H9 (cell line): ENCODE measurements at regions not wholly inside any gene's neighbourhood (a gene's known extent, or its start where the extent isn't known, plus 50 kb on each side); places are given as distances from the start of the nearest gene placed in this dataset.

Experiments
- DNase-seq: peaks from one replicate; pipeline ENCODE4 v3.0.0-alpha.2; 2017
- H2AFZ ChIP-seq: one replicate; pipeline ENCODE4 v1.6.1; 2013; ENCODE audit warnings: mild to moderate bottlenecking, low read length, control low read depth, moderate library complexity
- H2AK5ac ChIP-seq: 2 replicates; pipeline ENCODE4 v1.6.1; 2013; ENCODE audit warnings: low read length, control low read depth, mixed read lengths; ENCODE audit not compliant: insufficient read length
- H2BK120ac ChIP-seq: one replicate; pipeline ENCODE4 v1.6.1; 2013; ENCODE audit warnings: low read depth, mild to moderate bottlenecking, low read length, control low read depth, inconsistent platforms; ENCODE audit not compliant: poor library complexity, severe bottlenecking
- H2BK12ac ChIP-seq: 2 replicates; pipeline ENCODE4 v1.6.1; 2013; ENCODE audit warnings: low read length, control low read depth, mixed read lengths, low read depth; ENCODE audit not compliant: insufficient read length
- H2BK15ac ChIP-seq: 2 replicates; pipeline ENCODE4 v1.6.1; 2013; ENCODE audit warnings: low read depth, low read length, control low read depth
- H2BK20ac ChIP-seq: one replicate; pipeline ENCODE4 v1.6.1; 2013; ENCODE audit warnings: low read depth, mild to moderate bottlenecking, low read length, control low read depth, inconsistent platforms; ENCODE audit not compliant: poor library complexity, severe bottlenecking
- H2BK5ac ChIP-seq: 2 replicates; pipeline ENCODE4 v1.6.1; 2013; ENCODE audit warnings: low read length, control low read depth, mixed read lengths; ENCODE audit not compliant: insufficient read length
- H3K14ac ChIP-seq: 2 replicates; pipeline ENCODE4 v1.6.1; 2013; ENCODE audit warnings: low read length, control low read depth; ENCODE audit not compliant: insufficient read depth
- H3K18ac ChIP-seq: 2 replicates; pipeline ENCODE4 v1.6.1; 2013; ENCODE audit warnings: low read depth, mild to moderate bottlenecking, mixed read lengths, low read length, control low read depth; ENCODE audit not compliant: insufficient read length
- H3K23ac ChIP-seq: 2 replicates; pipeline ENCODE4 v1.6.1; 2013; ENCODE audit warnings: low read length, control low read depth, mixed read lengths, low read depth; ENCODE audit not compliant: insufficient read length
- H3K23me2 ChIP-seq: 2 replicates; pipeline ENCODE4 v1.6.1; 2013; ENCODE audit warnings: low read depth, mild to moderate bottlenecking, mixed read lengths, low read length, control low read depth; ENCODE audit not compliant: insufficient read length, poor library complexity, severe bottlenecking
- H3K27ac ChIP-seq: 2 replicates; pipeline ENCODE4 v1.5.1; 2013; ENCODE audit warnings: low read length, control low read depth, mixed read lengths, low read depth; ENCODE audit not compliant: insufficient read length
- H3K27me3 ChIP-seq: 2 replicates; pipeline ENCODE4 v1.6.1; 2013; ENCODE audit warnings: low read length, control low read depth, inconsistent platforms; ENCODE audit not compliant: insufficient read depth
- H3K4ac ChIP-seq: 2 replicates; pipeline ENCODE4 v1.6.1; 2013; ENCODE audit warnings: low read depth, mild to moderate bottlenecking, control low read depth, inconsistent platforms, low read length, moderate library complexity
- H3K4me1 ChIP-seq: 2 replicates; pipeline ENCODE4 v1.6.1; 2013; ENCODE audit warnings: low read length, control low read depth, inconsistent platforms; ENCODE audit not compliant: insufficient read depth
- H3K4me2 ChIP-seq: 2 replicates; pipeline ENCODE4 v1.6.1; 2013; ENCODE audit warnings: low read length, control low read depth, mixed read lengths; ENCODE audit not compliant: insufficient read length, insufficient read depth
- H3K56ac ChIP-seq: 2 replicates; pipeline ENCODE4 v1.6.1; 2013; ENCODE audit warnings: low read depth, mild to moderate bottlenecking, mixed read lengths, low read length, control low read depth; ENCODE audit not compliant: insufficient read length
- H3K79me1 ChIP-seq: 2 replicates; pipeline ENCODE4 v1.6.1; 2013; ENCODE audit warnings: low read depth, mild to moderate bottlenecking, moderate library complexity, low read length, control low read depth, inconsistent platforms; ENCODE audit not compliant: insufficient read depth, poor library complexity, severe bottlenecking
- H3K79me2 ChIP-seq: 2 replicates; pipeline ENCODE4 v1.6.1; 2013; ENCODE audit warnings: low read length, control low read depth, inconsistent platforms; ENCODE audit not compliant: insufficient read depth
- H3K9ac ChIP-seq: 2 replicates; pipeline ENCODE4 v1.6.1; 2013; ENCODE audit warnings: low read length, control low read depth, mixed read lengths; ENCODE audit not compliant: insufficient read length; ENCODE audit errors: extremely low read depth
- H3K9me3 ChIP-seq: one replicate; pipeline ENCODE4 v1.6.1; 2013; ENCODE audit warnings: low read depth, low read length, inconsistent platforms; ENCODE audit not compliant: control insufficient read depth
- H3T11ph ChIP-seq: one replicate; pipeline ENCODE4 v1.6.1; 2013; ENCODE audit warnings: mild to moderate bottlenecking, low read length, control low read depth, inconsistent platforms
- H4K20me1 ChIP-seq: one replicate; pipeline ENCODE4 v1.6.1; 2013; ENCODE audit not compliant: control insufficient read depth, insufficient read length, insufficient read depth
- H4K5ac ChIP-seq: 2 replicates; pipeline ENCODE4 v1.6.1; 2013; ENCODE audit warnings: low read depth, mild to moderate bottlenecking, mixed read lengths, low read length, control low read depth; ENCODE audit not compliant: insufficient read length
- H4K8ac ChIP-seq: replicated peaks from 2 replicates; pipeline ENCODE4 v1.6.1; 2013; ENCODE audit warnings: low read length, control low read depth, mixed read lengths, low read depth; ENCODE audit not compliant: insufficient read length
- H4K91ac ChIP-seq: 2 replicates; pipeline ENCODE4 v1.6.1; 2013; ENCODE audit warnings: low read depth, mild to moderate bottlenecking, moderate library complexity, mixed read lengths, low read length, control low read depth; ENCODE audit not compliant: insufficient read length
- H3K27ac Mint-ChIP-seq, 3 experiments: 2 replicates in 2 of 3; 3 replicates in 1 of 3; pipeline ENCODE4 v1.8.0; 2020 to 2021; ENCODE audit warnings: mixed read lengths in 3 of 3, mild to moderate bottlenecking in 1 of 3, moderate library complexity in 1 of 3
- H3K27me3 Mint-ChIP-seq: 2 replicates; pipeline ENCODE4 v1.8.0; 2021; ENCODE audit warnings: low read depth, mild to moderate bottlenecking, moderate library complexity, mixed read lengths
- H3K36me3 Mint-ChIP-seq, 3 experiments: 2 replicates in 2 of 3; 3 replicates in 1 of 3; pipeline ENCODE4 v1.8.0; 2020 to 2021; ENCODE audit warnings: low read depth in 3 of 3, mixed read lengths in 3 of 3; ENCODE audit not compliant: insufficient read depth in 1 of 3
- H3K4me1 Mint-ChIP-seq, 2 experiments: 2 replicates each; pipeline ENCODE4 v1.8.0; 2020; ENCODE audit warnings: mixed read lengths in 2 of 2
- H3K4me3 Mint-ChIP-seq, 2 experiments: 2 replicates in 1 of 2; 3 replicates in 1 of 2; pipeline ENCODE4 v1.8.0; 2020 to 2021; ENCODE audit warnings: mild to moderate bottlenecking in 2 of 2, mixed read lengths in 2 of 2, moderate library complexity in 1 of 2
- H3K9me3 Mint-ChIP-seq, 2 experiments: 2 replicates in 1 of 2; 3 replicates in 1 of 2; pipeline ENCODE4 v1.8.0; 2020; ENCODE audit warnings: mild to moderate bottlenecking in 2 of 2, mixed read lengths in 2 of 2, moderate library complexity in 1 of 2
- CTCF ChIP-seq: fragments of 200-600 bp; sonication (generic); conservative IDR thresholded peaks from 3 replicates; pipeline ENCODE4 v1.8.0; 2021; ENCODE audit warnings: antibody characterized with exemption, mild to moderate bottlenecking
- WGBS: extraction: QIAGEN DNeasy Blood & Tissue Kit; methylation state at CpG from one replicate; pipeline ENCODE4 v1.1.7; 2013; ENCODE audit warnings: missing lambda C conversion rate, low lambda C conversion rate, mixed read lengths; ENCODE audit not compliant: insufficient read length; ENCODE audit errors: extremely low coverage; 5-methylcytosine and 5-hydroxymethylcytosine counted together

GRCh38 chr13:85430216-85430794, 368.9 kb downstream of the SLITRK6 start:
- WGBS, result no CpG with 5 or more reads among the region's 1 CpG
- H2BK12ac ChIP-seq, result no peak overlapping the region
- Mint-ChIP-seq H3K4me1 (no peaks in the 10 kb centered on the region), H3K36me3 (no peaks in the 10 kb centered on the region), H3K27me3 (no peaks in the 10 kb centered on the region; the same call in 1 of the 2 replicates), H3K9me3 (no peaks in the 10 kb centered on the region), H3K27ac (no peak overlapping the region), H3K4me3 (no peak overlapping the region)
- H3K9ac ChIP-seq, result no peak overlapping the region
- no peak overlapping the region for H4K91ac ChIP-seq
- no peaks in the 10 kb centered on the region for H3K27me3 ChIP-seq
- H2AFZ ChIP-seq, result no peak overlapping the region
- no peak overlapping the region for H2BK120ac ChIP-seq
- H3K79me2 ChIP-seq, result no peaks in the 10 kb centered on the region
- H3K4me2 ChIP-seq, result no peak overlapping the region
- no peak overlapping the region for H2BK15ac ChIP-seq
- no peak overlapping the region for H3T11ph ChIP-seq
- no peak overlapping the region for H4K5ac ChIP-seq
- no peak for TF ChIP-seq CTCF
- no peak overlapping the region for H3K27ac ChIP-seq
- no peaks in the 10 kb centered on the region for H3K9me3 ChIP-seq
- H3K18ac ChIP-seq, result no peak overlapping the region
- H3K79me1 ChIP-seq, result no peaks in the 10 kb centered on the region
- H4K8ac ChIP-seq, result no peak overlapping the region
- no peak overlapping the region for H3K4ac ChIP-seq
- no peak overlapping the region for H2BK20ac ChIP-seq
- H3K23ac ChIP-seq, result no peak overlapping the region
- no peak overlapping the region for H3K14ac ChIP-seq
- no peak overlapping the region for H2BK5ac ChIP-seq
- no peak for DNase-seq
- no peaks in the 10 kb centered on the region for H3K23me2 ChIP-seq
- H4K20me1 ChIP-seq, result no peaks in the 10 kb centered on the region
- H2AK5ac ChIP-seq, result no peak overlapping the region
- H3K56ac ChIP-seq, result no peak overlapping the region
- no peaks in the 10 kb centered on the region for H3K4me1 ChIP-seq
